ENCODE measurements at regions not wholly inside any gene's neighbourhood (a gene's known extent, or its start where the extent isn't known, plus 50 kb on each side); places are given as distances from the start of the nearest gene placed in this dataset.

GRCh38 chr4:185915271-185915670 is 103.3 kb upstream of the SORBS2 start:
- TF ChIP-seq CTCF (IDR thresholded peaks at IDR 0.05; ENCODE audit: low read depth, low read length) (no peak), EZH2phosphoT487 (IDR thresholded peaks at IDR 0.05; ENCODE audit: low read depth) (no peak)
- no peak overlapping the region for H3K27ac ChIP-seq (ENCODE audit: low read length)

GRCh38 chr4:185915817-185916216 is 103.8 kb upstream of the SORBS2 start:
- H3K36me3 ChIP-seq (replicated peaks; ENCODE audit: low read depth, low read length), result no peaks in the 10 kb centered on the region
- H3K27me3 ChIP-seq (ENCODE audit: low read depth, low read length), result no peaks in the 10 kb centered on the region
- no peak overlapping the region for H3K4me3 ChIP-seq (ENCODE audit: low read length)
- H3K9me3 ChIP-seq (ENCODE audit: insufficient read depth, low read length), result no peaks in the 10 kb centered on the region
- H3K79me2 ChIP-seq (ENCODE audit: low read length), result no peaks in the 10 kb centered on the region
- H3K4me2 ChIP-seq (ENCODE audit: low read length), result no peak overlapping the region
- H3K9ac ChIP-seq (ENCODE audit: low read length), result no peak overlapping the region
- no peak for TF ChIP-seq CTCF (IDR thresholded peaks at IDR 0.05; ENCODE audit: low read depth, low read length)
- TF ChIP-seq EZH2phosphoT487 (IDR thresholded peaks at IDR 0.05; ENCODE audit: low read depth), result no peak
- H3K27ac ChIP-seq (ENCODE audit: low read length), result no peak overlapping the region
- H2AFZ ChIP-seq (ENCODE audit: low read depth, low read length), result no peak overlapping the region
- H4K20me1 ChIP-seq (ENCODE audit: insufficient read depth, low read length), result no peaks in the 10 kb centered on the region
- no peaks in the 10 kb centered on the region for H3K4me1 ChIP-seq (ENCODE audit: low read length)

More at GRCh38 chr4:185915271-185915670, 103.3 kb upstream of the SORBS2 start:
- Histone ChIP-seq H4K20me1 (ENCODE audit: insufficient read depth, low read length) (no peaks in the 10 kb centered on the region), H3K9ac (ENCODE audit: low read length) (no peak overlapping the region), H3K4me2 (ENCODE audit: low read length) (no peak overlapping the region), H3K27me3 (ENCODE audit: low read depth, low read length) (no peaks in the 10 kb centered on the region), H3K9me3 (ENCODE audit: insufficient read depth, low read length) (no peaks in the 10 kb centered on the region), H3K4me1 (ENCODE audit: low read length) (no peaks in the 10 kb centered on the region), H3K4me3 (ENCODE audit: low read length) (no peak overlapping the region), H3K36me3 (replicated peaks; ENCODE audit: low read depth, low read length) (no peaks in the 10 kb centered on the region), H2AFZ (ENCODE audit: low read depth, low read length) (no peak overlapping the region), H3K79me2 (ENCODE audit: low read length) (no peaks in the 10 kb centered on the region)

DNA sequence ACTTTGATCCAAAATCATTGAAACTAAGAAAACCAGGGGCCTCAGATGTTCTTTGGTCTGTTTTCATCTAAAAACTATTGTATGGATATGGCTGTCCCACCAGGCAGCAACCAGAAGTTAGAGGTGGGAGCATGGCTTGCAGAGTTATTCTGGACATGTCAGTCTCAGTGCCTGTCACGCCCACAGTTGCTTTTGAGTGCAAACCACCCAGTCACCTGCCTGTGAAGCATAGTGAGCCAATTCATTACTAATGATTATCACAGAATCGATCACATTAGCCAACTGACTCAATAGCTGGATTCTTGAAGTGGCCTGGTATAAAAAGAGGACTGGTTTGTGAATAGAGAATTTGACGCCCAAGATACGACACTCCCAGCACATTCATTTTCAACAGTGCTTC is 104.2 kb upstream of the SORBS2 start:
- H3K9ac ChIP-seq (ENCODE audit: low read length), result no peak overlapping the region
- H3K79me2 ChIP-seq (ENCODE audit: low read length), result no peaks in the 10 kb centered on the region
- H3K27me3 ChIP-seq (ENCODE audit: low read depth, low read length), result no peaks in the 10 kb centered on the region
- H3K4me2 ChIP-seq (ENCODE audit: low read length), result no peak overlapping the region
- no peaks in the 10 kb centered on the region for H4K20me1 ChIP-seq (ENCODE audit: insufficient read depth, low read length)
- no peak overlapping the region for H3K27ac ChIP-seq (ENCODE audit: low read length)
- no peak overlapping the region for H3K4me3 ChIP-seq (ENCODE audit: low read length)
- TF ChIP-seq EZH2phosphoT487 (IDR thresholded peaks at IDR 0.05; ENCODE audit: low read depth) (no peak), CTCF (IDR thresholded peaks at IDR 0.05; ENCODE audit: low read depth, low read length) (no peak)
- no peaks in the 10 kb centered on the region for H3K4me1 ChIP-seq (ENCODE audit: low read length)
- no peaks in the 10 kb centered on the region for H3K9me3 ChIP-seq (ENCODE audit: insufficient read depth, low read length)
- H2AFZ ChIP-seq (ENCODE audit: low read depth, low read length), result no peak overlapping the region
- H3K36me3 ChIP-seq (replicated peaks; ENCODE audit: low read depth, low read length), result no peaks in the 10 kb centered on the region

- TF ChIP-seq CTCF (IDR thresholded peaks at IDR 0.05; ENCODE audit: low read depth, low read length) (no peak), EZH2phosphoT487 (IDR thresholded peaks at IDR 0.05; ENCODE audit: low read depth) (no peak)
- no peaks in the 10 kb centered on the region for H4K20me1 ChIP-seq (ENCODE audit: insufficient read depth, low read length)
- H2AFZ ChIP-seq (ENCODE audit: low read depth, low read length), result no peak overlapping the region
- no peaks in the 10 kb centered on the region for H3K9me3 ChIP-seq (ENCODE audit: insufficient read depth, low read length)
- H3K4me1 ChIP-seq (ENCODE audit: low read length), result no peaks in the 10 kb centered on the region
- H3K4me3 ChIP-seq (ENCODE audit: low read length), result no peak overlapping the region
- no peak overlapping the region for H3K9ac ChIP-seq (ENCODE audit: low read length)
- H3K79me2 ChIP-seq (ENCODE audit: low read length), result no peaks in the 10 kb centered on the region
- no peak overlapping the region for H3K27ac ChIP-seq (ENCODE audit: low read length)
- no peaks in the 10 kb centered on the region for H3K27me3 ChIP-seq (ENCODE audit: low read depth, low read length)
- H3K4me2 ChIP-seq (ENCODE audit: low read length), result no peak overlapping the region
- H3K36me3 ChIP-seq (replicated peaks; ENCODE audit: low read depth, low read length), result no peaks in the 10 kb centered on the region
Measured at GRCh38 chr4:185916683-185917082, 104.7 kb upstream of the SORBS2 start.
